Suprapubic skin (tissue), 3 donors: ENCODE measurements at regions not wholly inside any gene's neighbourhood (a gene's known extent, or its start where the extent isn't known, plus 50 kb on each side); places are given as distances from the start of the nearest gene placed in this dataset.

Experiments
- CTCF ChIP-seq, 2 donors: fragments of 200-600 bp in 1 of 2; fragments of 450-650 bp in 1 of 2; sonication (generic) in 1 of 2; IDR thresholded peaks; one replicate each; pipeline ENCODE4 v1.5.1; 2016 to 2019; ENCODE audit warnings: antibody characterized with exemption in 2 of 2, mild to moderate bottlenecking in 1 of 2, moderate library complexity in 1 of 2
- EP300 ChIP-seq: sonication (generic); formaldehyde crosslinking; IDR thresholded peaks from one replicate; pipeline ENCODE4 v1.6.1; 2017; ENCODE audit warnings: antibody characterized with exemption

- no peak for TF ChIP-seq CTCF (IDR thresholded peaks at IDR 0.05)
- no peak for TF ChIP-seq EP300
Observed at GRCh38 chr2:187989925-187990623, 301.6 kb upstream of the GULP1 start.
